Activated T-helper 1 cell treated with anti-CD3 and anti-CD28 coated beads, Interleukin-12 subunit alpha, Interleukin-12 subunit beta, Interleukin-2, Interleukin-4 antibody, amounts not matched to agents 30 ng/mL and 10 ng/mL and 1 ng/mL, durations not matched to agents 14 hours and 24 hours and 36 hours (primary cell): ENCODE measurements at regions not wholly inside any gene's neighbourhood (a gene's known extent, or its start where the extent isn't known, plus 50 kb on each side); places are given as distances from the start of the nearest gene placed in this dataset.

Source experiments
- DNase-seq: peaks from one replicate; pipeline ENCODE4 v3.0.0; 2021; ENCODE audit warnings: low spot score
- H3K27ac Mint-ChIP-seq: one replicate; pipeline ENCODE4 v1.8.0; 2021; ENCODE audit warnings: mild to moderate bottlenecking, mixed read lengths
- H3K27me3 Mint-ChIP-seq: one replicate; pipeline ENCODE4 v1.8.0; 2022; ENCODE audit warnings: mild to moderate bottlenecking, moderate library complexity, mixed read lengths; ENCODE audit not compliant: insufficient read depth
- H3K36me3 Mint-ChIP-seq: one replicate; pipeline ENCODE4 v1.8.0; 2021; ENCODE audit warnings: low read depth, mixed read lengths
- H3K4me1 Mint-ChIP-seq: one replicate; pipeline ENCODE4 v1.8.0; 2021; ENCODE audit warnings: low read depth, mixed read lengths
- H3K4me3 Mint-ChIP-seq: one replicate; pipeline ENCODE4 v1.8.0; 2021; ENCODE audit warnings: mild to moderate bottlenecking, moderate library complexity, mixed read lengths
- H3K9me3 Mint-ChIP-seq: one replicate; pipeline ENCODE4 v1.8.0; 2021; ENCODE audit warnings: mixed read lengths
- intact Hi-C: fragments of 100-400 bp; cut with micrococcal nuclease; formaldehyde crosslinking; loops from one replicate; pipeline ENCODE4 v1.15.1; 2024

- no peaks in the 10 kb centered on the region for H3K27me3 Mint-ChIP-seq
- H3K36me3 Mint-ChIP-seq, result peaks cover 25% of the 10 kb centered on the region
- no peak for DNase-seq
- intact Hi-C loops, result loop anchor here (2.0 kb wide), 1 partner anchor 37 kb away; no protein-coding TSS in a partner anchor
- peaks cover 26% of the 10 kb centered on the region for H3K4me1 Mint-ChIP-seq
- peak overlapping the region; percentile 32 for H3K27ac Mint-ChIP-seq
- H3K4me3 Mint-ChIP-seq, result peak overlapping the region; percentile 29
- no peaks in the 10 kb centered on the region for H3K9me3 Mint-ChIP-seq
Observed at GRCh38 chr9:129497813-129498450, 123.0 kb downstream of the C9orf50 start.

GRCh38 chr9:129497005-129497812, 123.7 kb downstream of the C9orf50 start:
- Mint-ChIP-seq H3K9me3 (no peaks in the 10 kb centered on the region), H3K36me3 (peaks cover 30% of the 10 kb centered on the region), H3K27ac (peak overlapping the region; percentile 86), H3K4me1 (peaks cover 24% of the 10 kb centered on the region), H3K4me3 (peak overlapping the region; percentile 81), H3K27me3 (no peaks in the 10 kb centered on the region)
- no peak for DNase-seq
- intact Hi-C loops, result loop anchor here (2.0 kb wide), 1 partner anchor 36 kb away; no protein-coding TSS in a partner anchor

- DNase-seq, result peak; percentile 66
- no peaks in the 10 kb centered on the region for H3K9me3 Mint-ChIP-seq
- peaks cover 28% of the 10 kb centered on the region for H3K36me3 Mint-ChIP-seq
- H3K27ac Mint-ChIP-seq, result peak overlapping the region; percentile 86
- peak overlapping the region; percentile 81 for H3K4me3 Mint-ChIP-seq
- intact Hi-C loops, result loop anchor here (1.0 to 2.0 kb wide), 5 partner anchors 8 to 357 kb away; no protein-coding TSS in a partner anchor
- no peaks in the 10 kb centered on the region for H3K27me3 Mint-ChIP-seq
- H3K4me1 Mint-ChIP-seq, result peaks cover 24% of the 10 kb centered on the region
Observed at GRCh38 chr9:129496473-129497004, 124.4 kb downstream of the C9orf50 start.

GRCh38 chr9:129495620-129496472, 125.1 kb downstream of the C9orf50 start:
- Mint-ChIP-seq H3K27ac (peak overlapping the region; percentile 77), H3K9me3 (no peaks in the 10 kb centered on the region), H3K27me3 (no peaks in the 10 kb centered on the region), H3K36me3 (peaks cover 34% of the 10 kb centered on the region), H3K4me1 (peaks cover 31% of the 10 kb centered on the region), H3K4me3 (peak overlapping the region; percentile 81)
- DNase-seq, result peak; percentile 82
- intact Hi-C loops, result loop anchor here (1.0 to 2.0 kb wide), 5 partner anchors 8 to 357 kb away; no protein-coding TSS in a partner anchor

- intact Hi-C loops, result no loop called here
- Mint-ChIP-seq H3K27me3 (no peaks in the 10 kb centered on the region), H3K9me3 (no peaks in the 10 kb centered on the region), H3K27ac (no peak overlapping the region), H3K36me3 (peaks cover 39% of the 10 kb centered on the region), H3K4me3 (peak overlapping the region; percentile 57), H3K4me1 (peaks cover 41% of the 10 kb centered on the region)
- no peak for DNase-seq
Observed at GRCh38 chr9:129494113-129494789, 126.7 kb downstream of the C9orf50 start.

GRCh38 chr9:129493706-129494047, 127.2 kb downstream of the C9orf50 start:
- Mint-ChIP-seq H3K27me3 (no peaks in the 10 kb centered on the region), H3K27ac (no peak overlapping the region)
- intact Hi-C loops, result no loop called here

GRCh38 chr9:129493002-129493705, 127.7 kb downstream of the C9orf50 start:
- Mint-ChIP-seq H3K27me3 (no peaks in the 10 kb centered on the region), H3K36me3 (peaks cover 39% of the 10 kb centered on the region), H3K4me1 (peaks cover 42% of the 10 kb centered on the region), H3K4me3 (no peak overlapping the region), H3K27ac (no peak overlapping the region), H3K9me3 (no peaks in the 10 kb centered on the region)
- no peak for DNase-seq
- intact Hi-C loops, result no loop called here

More at GRCh38 chr9:129493706-129494047, 127.2 kb downstream of the C9orf50 start:
- H3K36me3 Mint-ChIP-seq, result peaks cover 42% of the 10 kb centered on the region
- no peak overlapping the region for H3K4me3 Mint-ChIP-seq
- DNase-seq, result no peak
- H3K4me1 Mint-ChIP-seq, result peaks cover 41% of the 10 kb centered on the region
- no peaks in the 10 kb centered on the region for H3K9me3 Mint-ChIP-seq

GRCh38 chr9:129491487-129491855, 129.4 kb downstream of the C9orf50 start:
- Mint-ChIP-seq H3K9me3 (no peaks in the 10 kb centered on the region), H3K27me3 (no peaks in the 10 kb centered on the region), H3K4me3 (peak overlapping the region; percentile 97), H3K4me1 (peaks cover 46% of the 10 kb centered on the region), H3K36me3 (peaks cover 36% of the 10 kb centered on the region), H3K27ac (no peak overlapping the region)
- intact Hi-C loops, result no loop called here
- DNase-seq, result no peak

- DNase-seq, result no peak
- H3K4me1 Mint-ChIP-seq, result peaks cover 52% of the 10 kb centered on the region
- intact Hi-C loops, result no loop called here
- peaks cover 36% of the 10 kb centered on the region for H3K36me3 Mint-ChIP-seq
- H3K4me3 Mint-ChIP-seq, result peak overlapping the region; percentile 97
- no peaks in the 10 kb centered on the region for H3K27me3 Mint-ChIP-seq
- H3K27ac Mint-ChIP-seq, result peak overlapping the region; percentile 98
- H3K9me3 Mint-ChIP-seq, result no peaks in the 10 kb centered on the region
Observed at GRCh38 chr9:129490583-129491486, 130.1 kb downstream of the C9orf50 start.

- intact Hi-C loops, result loop anchor here (2.0 to 10.0 kb wide), 6 partner anchors 77 to 545 kb away; no protein-coding TSS in a partner anchor
- H3K4me3 Mint-ChIP-seq, result peak overlapping the region; percentile 97
- no peaks in the 10 kb centered on the region for H3K9me3 Mint-ChIP-seq
- peaks cover 3% of the 10 kb centered on the region for H3K27me3 Mint-ChIP-seq
- H3K36me3 Mint-ChIP-seq, result peaks cover 33% of the 10 kb centered on the region
- peaks cover 53% of the 10 kb centered on the region for H3K4me1 Mint-ChIP-seq
- peak; percentile 48 for DNase-seq
- peak overlapping the region; percentile 98 for H3K27ac Mint-ChIP-seq
Observed at GRCh38 chr9:129489838-129490582, 130.9 kb downstream of the C9orf50 start.
